Uterus (tissue), 3 donors: ENCODE measurements at regions not wholly inside any gene's neighbourhood (a gene's known extent, or its start where the extent isn't known, plus 50 kb on each side); places are given as distances from the start of the nearest gene placed in this dataset.
"Not testable (repeated sequence)": the region's sequence is repeated elsewhere in the genome, so short reads cannot be mapped to it uniquely, and the experiment has no call there.

Experiments used
- DNase-seq, 2 donors: peaks; one replicate each; pipeline ENCODE4 v3.0.0-alpha.2; 2019 to 2020
- H3K27ac ChIP-seq, 2 donors: fragments of 200-600 bp; sonication (generic); 1 replicate in 1 of 2; 2 replicates in 1 of 2; pipeline ENCODE4 v1.5.1; 2016 to 2018
- H3K27me3 ChIP-seq, 2 donors: fragments of 200-600 bp; sonication (generic); one replicate each; pipeline ENCODE4 v1.5.1; 2018 to 2019; ENCODE audit warnings: control low read depth in 1 of 2
- H3K36me3 ChIP-seq, 2 donors: fragments of 200-600 bp; sonication (generic); one replicate each; pipeline ENCODE4 v1.5.1; 2019; ENCODE audit warnings: control low read depth in 1 of 2
- H3K4me1 ChIP-seq, 2 donors: fragments of 200-600 bp; sonication (generic); one replicate each; pipeline ENCODE4 v1.5.1; 2018 to 2019; ENCODE audit warnings: control low read depth in 1 of 2
- H3K4me3 ChIP-seq, 2 donors: fragments of 200-600 bp; sonication (generic); 1 replicate in 1 of 2; 2 replicates in 1 of 2; pipeline ENCODE4 v1.5.1; 2018 to 2019; ENCODE audit warnings: mild to moderate bottlenecking in 1 of 2
- H3K9me3 ChIP-seq, 2 donors: fragments of 200-600 bp; sonication (generic); one replicate each; pipeline ENCODE4 v1.5.1; 2019; ENCODE audit warnings: control low read depth in 1 of 2
- CTCF ChIP-seq, 4 experiments: fragments of 200-600 bp in 2 of 4; fragments of 450-650 bp in 2 of 4; sonication (generic) in 2 of 4; IDR thresholded peaks; one replicate each; pipeline ENCODE4 v1.5.1; 2016 to 2019; ENCODE audit warnings: antibody characterized with exemption in 4 of 4, mild to moderate bottlenecking in 2 of 4, moderate library complexity in 1 of 4
- POLR2A ChIP-seq, 2 donors: fragments of 450-650 bp; IDR thresholded peaks; one replicate each; pipeline ENCODE4 v1.6.1; 2016; ENCODE audit warnings: antibody characterized with exemption in 2 of 2, mild to moderate bottlenecking in 1 of 2, moderate library complexity in 1 of 2
- intact Hi-C: fragments of 100-400 bp; cut with DNase I; formaldehyde crosslinking; loops from one replicate; pipeline ENCODE4 v1.15.1; 2023; ENCODE audit warnings: low total_unique reads
- donor health status: DM: yes; HTN: yes; CAD: no.

- H3K4me1 ChIP-seq, result no peaks in the 10 kb centered on the region
- H3K27ac ChIP-seq, result no peak overlapping the region
- H3K4me3 ChIP-seq, result no peak overlapping the region
- intact Hi-C loops, result no loop called here
- H3K36me3 ChIP-seq, result no peaks in the 10 kb centered on the region
- H3K27me3 ChIP-seq, result no peaks in the 10 kb centered on the region
- no peak for DNase-seq
- no peaks in the 10 kb centered on the region for H3K9me3 ChIP-seq
- no peak for TF ChIP-seq CTCF (IDR thresholded peaks at IDR 0.05)
- no peak for TF ChIP-seq POLR2A (IDR thresholded peaks at IDR 0.05)
Observed at GRCh38 chr13:89383891-89384290, 1712.7 kb downstream of the SLITRK5 start.

GRCh38 chr13:89393758-89394304, 1722.7 kb downstream of the SLITRK5 start:
- Histone ChIP-seq H3K36me3 (no peaks in the 10 kb centered on the region), H3K9me3 (no peaks in the 10 kb centered on the region), H3K27ac (no peak overlapping the region), H3K4me1 (no peaks in the 10 kb centered on the region), H3K27me3 (no peaks in the 10 kb centered on the region), H3K4me3 (no peak overlapping the region)
- TF ChIP-seq CTCF (IDR thresholded peaks at IDR 0.05) (no peak), POLR2A (IDR thresholded peaks at IDR 0.05) (no peak)
- intact Hi-C loops, result no loop called here
- no peak for DNase-seq

- Histone ChIP-seq H3K27me3 (no peaks in the 10 kb centered on the region), H3K27ac (no peak overlapping the region), H3K9me3 (no peaks in the 10 kb centered on the region), H3K4me1 (no peaks in the 10 kb centered on the region), H3K4me3 (no peak overlapping the region), H3K36me3 (no peaks in the 10 kb centered on the region)
- intact Hi-C loops, result no loop called here
- no peak for DNase-seq
- TF ChIP-seq CTCF (IDR thresholded peaks at IDR 0.05) (no peak), POLR2A (IDR thresholded peaks at IDR 0.05) (no peak)
Observed at GRCh38 chr13:89401264-89401675, 1730.1 kb downstream of the SLITRK5 start.

GRCh38 chr13:89402211-89402610, 1731.0 kb downstream of the SLITRK5 start:
- H3K4me1 ChIP-seq, result no peaks in the 10 kb centered on the region
- intact Hi-C loops, result no loop called here
- no peaks in the 10 kb centered on the region for H3K36me3 ChIP-seq
- no peak for DNase-seq
- no peaks in the 10 kb centered on the region for H3K27me3 ChIP-seq
- TF ChIP-seq POLR2A (IDR thresholded peaks at IDR 0.05) (no peak), CTCF (IDR thresholded peaks at IDR 0.05) (no peak)
- H3K4me3 ChIP-seq, result no peak overlapping the region
- H3K9me3 ChIP-seq, result no peaks in the 10 kb centered on the region
- H3K27ac ChIP-seq, result no peak overlapping the region

GRCh38 chr13:89406096-89406495, 1734.9 kb downstream of the SLITRK5 start:
- H3K27me3 ChIP-seq, intact Hi-C loops, H3K4me1 ChIP-seq, H3K36me3 ChIP-seq, H3K9me3 ChIP-seq, H3K4me3 ChIP-seq, H3K27ac ChIP-seq, DNase-seq: not testable (repeated sequence)

GRCh38 chr13:89407357-89407756, 1736.2 kb downstream of the SLITRK5 start:
- DNase-seq, result no peak
- Histone ChIP-seq H3K27ac (no peak overlapping the region), H3K36me3 (no peaks in the 10 kb centered on the region), H3K9me3 (no peaks in the 10 kb centered on the region), H3K27me3 (no peaks in the 10 kb centered on the region), H3K4me1 (no peaks in the 10 kb centered on the region), H3K4me3 (no peak overlapping the region)
- no peak for TF ChIP-seq CTCF (IDR thresholded peaks at IDR 0.05)
- no peak for TF ChIP-seq POLR2A (IDR thresholded peaks at IDR 0.05)
- intact Hi-C loops, result no loop called here
